Spleen (tissue), 11 donors: ENCODE measurements at regions not wholly inside any gene's neighbourhood (a gene's known extent, or its start where the extent isn't known, plus 50 kb on each side); places are given as distances from the start of the nearest gene placed in this dataset.

Experiments
- DNase-seq: peaks from one replicate; pipeline ENCODE4 v3.0.0-alpha.2; 2020
- H3K27ac ChIP-seq, 8 donors: fragments of 200-600 bp; sonication (generic) in 7 of 8; 1 replicate in 4 of 8; 2 replicates in 4 of 8; pipeline versions ENCODE4 v1.5.0 to v1.8.0; 2016 to 2021; ENCODE audit warnings: inconsistent platforms in 4 of 8, mild to moderate bottlenecking in 4 of 8, moderate library complexity in 1 of 8
- H3K27me3 ChIP-seq, 7 donors: fragments of 200-600 bp; sonication (generic) in 6 of 7; replicated peaks in 1 of 7; 1 replicate in 4 of 7; 2 replicates in 3 of 7; pipeline versions ENCODE4 v1.5.0 to v1.8.0; 2016 to 2021; ENCODE audit warnings: inconsistent platforms in 3 of 7, mild to moderate bottlenecking in 1 of 7
- H3K36me3 ChIP-seq, 6 donors: fragments of 200-600 bp; sonication (generic) in 5 of 6; 1 replicate in 4 of 6; 2 replicates in 2 of 6; pipeline versions ENCODE4 v1.5.0 to v1.8.0; 2016 to 2021; ENCODE audit warnings: inconsistent platforms in 2 of 6
- H3K4me1 ChIP-seq, 6 donors: fragments of 200-600 bp; sonication (generic) in 5 of 6; 1 replicate in 3 of 6; 2 replicates in 3 of 6; pipeline versions ENCODE4 v1.5.0 to v1.8.0; 2016 to 2021; ENCODE audit warnings: inconsistent platforms in 3 of 6
- H3K4me3 ChIP-seq, 8 donors: fragments of 200-600 bp; sonication (generic) in 7 of 8; 1 replicate in 4 of 8; 2 replicates in 4 of 8; pipeline versions ENCODE4 v1.5.0 to v1.8.0; 2016 to 2021; ENCODE audit warnings: inconsistent platforms in 4 of 8, mild to moderate bottlenecking in 4 of 8, moderate library complexity in 2 of 8
- H3K9me3 ChIP-seq, 8 donors: fragments of 200-600 bp; sonication (generic) in 7 of 8; 1 replicate in 4 of 8; 2 replicates in 4 of 8; pipeline versions ENCODE4 v1.5.0 to v1.8.0; 2016 to 2021; ENCODE audit warnings: inconsistent platforms in 4 of 8
- CTCF ChIP-seq, 11 experiments: fragments of 200-600 bp in 7 of 11; fragments of 450-650 bp in 4 of 11; sonication (generic) in 4 of 11; IDR thresholded peaks in 8 of 11; conservative IDR thresholded peaks in 3 of 11; 1 replicate in 7 of 11; 2 replicates in 4 of 11; pipeline versions ENCODE4 v1.4.0 to v1.8.0; 2016 to 2021; ENCODE audit warnings: antibody characterized with exemption in 11 of 11, inconsistent platforms in 4 of 11, mild to moderate bottlenecking in 1 of 11
- POLR2A ChIP-seq, 3 donors: fragments of 450-650 bp; IDR thresholded peaks; one replicate each; pipeline ENCODE4 v1.5.1; 2017; ENCODE audit warnings: antibody characterized with exemption in 3 of 3, mild to moderate bottlenecking in 1 of 3
- POLR2AphosphoS5 ChIP-seq, 3 donors: sonication (generic); formaldehyde crosslinking; IDR thresholded peaks; one replicate each; pipeline ENCODE4 v1.5.1; 2017; ENCODE audit warnings: antibody characterized with exemption in 3 of 3
- WGBS, 5 donors: extraction: QIAGEN DNeasy Blood & Tissue Kit in 3 of 5; methylation state at CpG; one replicate each; pipeline versions ENCODE4 v1.1.5 to v1.1.7; 2013 to 2018; 5-methylcytosine and 5-hydroxymethylcytosine counted together
- intact Hi-C: fragments of 100-400 bp; cut with DNase I; formaldehyde crosslinking; loops from one replicate; pipeline ENCODE4 v1.15.0; 2023; ENCODE audit warnings: low total_unique reads
- donor health status: healthy with polysubstance abuse.
- donor health status: DM: no; HTN: no; CAD: no; lungs with moderate emphysema.
- donor health status: DM: no; HTN: no; CAD: no.
- donor health status: Bipolar disorder and iron deficiency.
- donor health status: healthy.
- donor health status: DM: no; HTN: no; CAD: no.
- donor health status: DM: yes; HTN: yes; CAD: no.

- H3K4me3 ChIP-seq: no peak overlapping the region
- H3K27me3 ChIP-seq: peaks cover 0 to 41% (median 0%) of the 10 kb centered on the region in 7 donors
- no peaks in the 10 kb centered on the region for H3K36me3 ChIP-seq
- WGBS, 5 donors: 51 to 63% (median 60%) methylated on average over 4 of the region's 4 CpGs
- no peak for DNase-seq
- H3K4me1 ChIP-seq: no peaks in the 10 kb centered on the region
- H3K27ac ChIP-seq: no peak overlapping the region
- intact Hi-C loops: no loop called here
- no peaks in the 10 kb centered on the region for H3K9me3 ChIP-seq
- no peak for TF ChIP-seq CTCF (IDR thresholded peaks at IDR 0.05 in 8 of 11, conservative IDR thresholded peaks at IDR 0.05 in 3 of 11)
Measured at GRCh38 chr9:135017899-135018298, 69.6 kb upstream of the OLFM1 start.

- intact Hi-C loops: no loop called here
- Histone ChIP-seq H3K4me1 (no peaks in the 10 kb centered on the region), H3K9me3 (no peaks in the 10 kb centered on the region), H3K27ac (no peak overlapping the region), H3K27me3 (peaks cover 0 to 39% (median 0%) of the 10 kb centered on the region in 7 donors), H3K36me3 (no peaks in the 10 kb centered on the region), H3K4me3 (no peak overlapping the region)
- WGBS, 5 donors: 68 to 74% (median 71%) methylated on average over 13 of the region's 13 CpGs
- no peak for DNase-seq
- no peak for TF ChIP-seq CTCF (IDR thresholded peaks at IDR 0.05 in 8 of 11, conservative IDR thresholded peaks at IDR 0.05 in 3 of 11)
- TF ChIP-seq POLR2A (IDR thresholded peaks at IDR 0.05): no peak
- no peak for TF ChIP-seq POLR2AphosphoS5 (IDR thresholded peaks at IDR 0.05)
Measured at GRCh38 chr9:135018306-135018915, 69.1 kb upstream of the OLFM1 start.

- Histone ChIP-seq H3K4me3 (no peak overlapping the region), H3K4me1 (no peaks in the 10 kb centered on the region), H3K9me3 (no peaks in the 10 kb centered on the region), H3K27me3 (peaks cover 0 to 39% (median 0%) of the 10 kb centered on the region in 7 donors), H3K27ac (no peak overlapping the region), H3K36me3 (no peaks in the 10 kb centered on the region)
- no peak for DNase-seq
- TF ChIP-seq POLR2A (IDR thresholded peaks at IDR 0.05) (no peak), CTCF (IDR thresholded peaks at IDR 0.05 in 8 of 11, conservative IDR thresholded peaks at IDR 0.05 in 3 of 11) (no peak), POLR2AphosphoS5 (IDR thresholded peaks at IDR 0.05) (no peak)
- intact Hi-C loops: no loop called here
- 85 to 91% (median 87%) methylated on average over 5 of the region's 5 CpGs for WGBS, 5 donors
Measured at GRCh38 chr9:135019224-135019623, 68.2 kb upstream of the OLFM1 start.

GRCh38 chr9:135020481-135021392 is 66.7 kb upstream of the OLFM1 start:
- DNase-seq: no peak
- Histone ChIP-seq H3K4me1 (no peaks in the 10 kb centered on the region), H3K36me3 (no peaks in the 10 kb centered on the region), H3K27me3 (peaks cover 0 to 32% (median 0%) of the 10 kb centered on the region in 7 donors), H3K9me3 (no peaks in the 10 kb centered on the region), H3K27ac (no peak overlapping the region), H3K4me3 (no peak overlapping the region)
- intact Hi-C loops: no loop called here
- WGBS, 5 donors: 64 to 72% (median 64%) methylated on average over 15 to 24 of the region's 24 CpGs
- TF ChIP-seq CTCF (IDR thresholded peaks at IDR 0.05 in 8 of 11, conservative IDR thresholded peaks at IDR 0.05 in 3 of 11): no peak
- TF ChIP-seq POLR2A (IDR thresholded peaks at IDR 0.05): no peak
